Hypothalamus (tissue), 51 donors: ENCODE measurements at regions not wholly inside any gene's neighbourhood (a gene's known extent, or its start where the extent isn't known, plus 50 kb on each side); places are given as distances from the start of the nearest gene placed in this dataset.

Experiments used
- DNase-seq, 51 donors: peaks; one replicate each; lab custom pipeline; 2025; lab: John Stamatoyannopoulos, UW

- peak in 1 of 51 donors; percentile 5 for DNase-seq
These were observed 267.2 kb downstream of the PARN start for GRCh38 chr16:14362774-14363371.

- DNase-seq, result no peak
These were observed 269.6 kb downstream of the PARN start for GRCh38 chr16:14360326-14361037.

- no peak for DNase-seq
These were observed 271.3 kb downstream of the PARN start for GRCh38 chr16:14358697-14359305.

- DNase-seq, result no peak
These were observed 272.7 kb downstream of the PARN start for GRCh38 chr16:14357328-14357727.

GRCh38 chr16:14356064-14356463 is 274.0 kb downstream of the PARN start:
- no peak for DNase-seq

- DNase-seq, result peak in 1 of 51 donors; percentile 5
These were observed 275.3 kb downstream of the PARN start for GRCh38 chr16:14354561-14355351.

- DNase-seq, result no peak
These were observed 276.7 kb downstream of the PARN start for GRCh38 chr16:14353340-14353739.

- DNase-seq, result no peak
These were observed 278.4 kb downstream of the PARN start for GRCh38 chr16:14351647-14352046.

GRCh38 chr16:14350626-14351025 is 279.4 kb downstream of the PARN start:
- DNase-seq, result no peak

GRCh38 chr16:14350081-14350480 is 279.0 kb downstream of the MRTFB start:
- no peak for DNase-seq

GRCh38 chr16:14347706-14348105 is 276.6 kb downstream of the MRTFB start:
- no peak for DNase-seq

- DNase-seq, result no peak
These were observed 275.4 kb downstream of the MRTFB start for GRCh38 chr16:14346278-14347142.

- no peak for DNase-seq
These were observed 274.5 kb downstream of the MRTFB start for GRCh38 chr16:14345512-14346115.

GRCh38 chr16:14344945-14345344 is 273.8 kb downstream of the MRTFB start:
- no peak for DNase-seq

- peak in 1 of 51 donors; percentile 16 for DNase-seq
These were observed 273.2 kb downstream of the MRTFB start for GRCh38 chr16:14344292-14344691.

GRCh38 chr16:14341324-14342225 is 270.5 kb downstream of the MRTFB start:
- no peak for DNase-seq

- DNase-seq, result no peak
These were observed 268.6 kb downstream of the MRTFB start for GRCh38 chr16:14339694-14340093.

- no peak for DNase-seq
These were observed 267.9 kb downstream of the MRTFB start for GRCh38 chr16:14338969-14339368.

GRCh38 chr16:14338236-14338635 is 267.1 kb downstream of the MRTFB start:
- DNase-seq, result no peak
